Small intestine (tissue), 7 donors: ENCODE measurements at regions not wholly inside any gene's neighbourhood (a gene's known extent, or its start where the extent isn't known, plus 50 kb on each side); places are given as distances from the start of the nearest gene placed in this dataset.

Experiments
- DNase-seq, 2 donors: peaks; one replicate each; pipeline versions ENCODE4 v3.0.0 to v3.0.0-alpha.2; 2013
- FAIRE-seq: peaks from 2 replicates; lab custom pipeline; 2012; peaks lifted over from hg19 to GRCh38; lab: Jason Lieb, UNC
- H3K27ac ChIP-seq, 3 donors: one replicate each; pipeline ENCODE4 v1.5.1; 2013; ENCODE audit warnings: low read length in 2 of 3, mild to moderate bottlenecking in 2 of 3, control low read depth in 1 of 3, inconsistent platforms in 1 of 3, low read depth in 1 of 3, moderate library complexity in 1 of 3
- H3K27me3 ChIP-seq, 3 donors: one replicate each; pipeline ENCODE4 v1.6.1; 2013; ENCODE audit warnings: low read length in 3 of 3, inconsistent platforms in 1 of 3; ENCODE audit not compliant: control insufficient read depth in 3 of 3, insufficient read depth in 3 of 3
- H3K36me3 ChIP-seq, 3 donors: one replicate each; pipeline ENCODE4 v1.6.1; 2013; ENCODE audit warnings: low read length in 3 of 3, inconsistent platforms in 1 of 3, low read depth in 1 of 3, mild to moderate bottlenecking in 1 of 3, moderate library complexity in 1 of 3; ENCODE audit not compliant: control insufficient read depth in 3 of 3, insufficient read depth in 2 of 3
- H3K4me1 ChIP-seq, 3 donors: one replicate each; pipeline ENCODE4 v1.6.1; 2013; ENCODE audit warnings: low read length in 2 of 3, inconsistent platforms in 1 of 3, low read depth in 1 of 3, mild to moderate bottlenecking in 1 of 3, moderate library complexity in 1 of 3; ENCODE audit not compliant: control insufficient read depth in 3 of 3, insufficient read depth in 2 of 3
- H3K4me3 ChIP-seq, 3 donors: one replicate each; pipeline ENCODE4 v1.5.1; 2013; ENCODE audit warnings: low read length in 3 of 3, control low read depth in 1 of 3, inconsistent platforms in 1 of 3, low read depth in 1 of 3, mild to moderate bottlenecking in 1 of 3, moderate library complexity in 1 of 3
- H3K9me3 ChIP-seq, 2 donors: one replicate each; pipeline ENCODE4 v1.6.1; 2013; ENCODE audit warnings: low read depth in 1 of 2, low read length in 1 of 2; ENCODE audit not compliant: control insufficient read depth in 2 of 2, insufficient read depth in 1 of 2
- WGBS, 3 donors: extraction: QIAGEN DNeasy Blood & Tissue Kit; methylation state at CpG; one replicate each; pipeline ENCODE4 v1.1.7; 2013; 5-methylcytosine and 5-hydroxymethylcytosine counted together
- donor health status: healthy with polysubstance abuse.
- donor health status: control.
- donor health status: control.
- donor health status: Bipolar disorder and iron deficiency.
- donor health status: healthy.

- H3K36me3 ChIP-seq = no peaks in the 10 kb centered on the region
- 80 to 93% (median 91%) methylated on average over 2 of the region's 2 CpGs for WGBS, 3 donors
- H3K4me3 ChIP-seq = no peak overlapping the region
- no peak for FAIRE-seq
- DNase-seq = no peak
- no peak overlapping the region for H3K27ac ChIP-seq
- no peaks in the 10 kb centered on the region for H3K9me3 ChIP-seq
- H3K27me3 ChIP-seq = no peaks in the 10 kb centered on the region
- no peaks in the 10 kb centered on the region for H3K4me1 ChIP-seq
These were observed 810.9 kb upstream of the ACO1 start for GRCh38 chr9:31573561-31573960.

- WGBS, 3 donors = 76 to 82% (median 77%) methylated on average over 4 of the region's 4 CpGs
- DNase-seq (no peak), FAIRE-seq (no peak)
- Histone ChIP-seq H3K4me3 (no peak overlapping the region), H3K4me1 (no peaks in the 10 kb centered on the region), H3K27ac (no peak overlapping the region), H3K9me3 (no peaks in the 10 kb centered on the region), H3K27me3 (no peaks in the 10 kb centered on the region), H3K36me3 (no peaks in the 10 kb centered on the region)
These were observed 810.3 kb upstream of the ACO1 start for GRCh38 chr9:31574006-31574765.

- Histone ChIP-seq H3K4me3 (no peak overlapping the region), H3K27me3 (no peaks in the 10 kb centered on the region), H3K27ac (no peak overlapping the region), H3K4me1 (no peaks in the 10 kb centered on the region), H3K36me3 (no peaks in the 10 kb centered on the region), H3K9me3 (no peaks in the 10 kb centered on the region)
- FAIRE-seq = no peak
- DNase-seq = no peak
- 28 to 35% (median 34%) methylated on average over 3 of the region's 3 CpGs for WGBS, 3 donors
These were observed 802.4 kb upstream of the ACO1 start for GRCh38 chr9:31582071-31582470.

DNA sequence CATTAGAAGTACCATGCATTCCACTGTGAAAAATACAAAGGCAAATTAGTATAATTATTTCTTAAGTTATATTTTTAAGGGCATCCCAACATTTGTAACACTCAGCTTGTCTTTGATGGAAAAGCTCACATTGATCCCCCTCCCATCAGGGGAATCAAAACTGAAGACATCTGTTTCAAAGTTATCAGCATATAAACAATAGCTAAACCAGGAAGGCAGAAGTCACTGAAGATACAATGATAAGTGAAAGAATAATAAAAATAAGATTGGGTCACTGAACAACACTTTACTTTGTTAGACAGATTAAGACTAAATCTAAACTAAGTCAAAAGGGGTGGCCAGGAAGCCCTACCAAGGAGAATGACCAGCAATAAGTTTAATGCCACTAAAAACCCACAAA lies 801.9 kb upstream of the ACO1 start:
- DNase-seq = no peak
- H3K4me3 ChIP-seq = no peak overlapping the region
- H3K27me3 ChIP-seq = no peaks in the 10 kb centered on the region
- H3K4me1 ChIP-seq = no peaks in the 10 kb centered on the region
- FAIRE-seq = no peak
- no peaks in the 10 kb centered on the region for H3K9me3 ChIP-seq
- no peaks in the 10 kb centered on the region for H3K36me3 ChIP-seq
- H3K27ac ChIP-seq = no peak overlapping the region

GRCh38 chr9:31585158-31585557 lies 799.3 kb upstream of the ACO1 start:
- Histone ChIP-seq H3K27ac (no peak overlapping the region), H3K36me3 (no peaks in the 10 kb centered on the region), H3K4me3 (no peak overlapping the region), H3K27me3 (no peaks in the 10 kb centered on the region), H3K4me1 (no peaks in the 10 kb centered on the region), H3K9me3 (no peaks in the 10 kb centered on the region)
- no peak for DNase-seq
- FAIRE-seq = no peak

DNA sequence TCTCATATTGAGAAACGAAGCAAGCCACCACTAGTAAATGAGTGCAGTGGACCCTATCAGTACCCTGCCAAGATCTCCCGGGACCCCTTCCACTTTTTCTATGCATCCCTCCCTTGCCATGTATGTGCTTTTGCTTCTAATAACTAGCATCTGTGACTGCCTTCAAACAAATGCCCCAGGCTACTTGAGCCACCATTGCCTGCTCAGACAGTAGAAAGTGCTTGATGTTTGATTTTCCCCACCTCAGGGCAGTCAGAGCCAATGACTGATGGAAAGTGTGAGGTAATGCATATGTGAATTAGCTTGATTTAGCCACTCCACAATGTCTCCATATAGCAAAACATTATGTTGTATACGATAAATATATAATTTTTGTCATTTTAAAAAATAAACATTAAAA lies 797.3 kb upstream of the ACO1 start:
- Histone ChIP-seq H3K9me3 (no peaks in the 10 kb centered on the region), H3K4me1 (no peaks in the 10 kb centered on the region), H3K27ac (no peak overlapping the region), H3K36me3 (no peaks in the 10 kb centered on the region), H3K27me3 (no peaks in the 10 kb centered on the region), H3K4me3 (no peak overlapping the region)
- FAIRE-seq (no peak), DNase-seq (no peak)
- WGBS, 3 donors = 80 to 83% (median 81%) methylated on average over 3 of the region's 3 CpGs

GRCh38 chr9:31588006-31588405 lies 796.4 kb upstream of the ACO1 start:
- WGBS, 3 donors = 73 to 85% (median 80%) methylated on average over 4 of the region's 4 CpGs
- Histone ChIP-seq H3K27ac (no peak overlapping the region), H3K4me1 (no peaks in the 10 kb centered on the region), H3K9me3 (no peaks in the 10 kb centered on the region), H3K4me3 (no peak overlapping the region), H3K27me3 (no peaks in the 10 kb centered on the region), H3K36me3 (no peaks in the 10 kb centered on the region)
- no peak for FAIRE-seq
- DNase-seq = no peak

DNA sequence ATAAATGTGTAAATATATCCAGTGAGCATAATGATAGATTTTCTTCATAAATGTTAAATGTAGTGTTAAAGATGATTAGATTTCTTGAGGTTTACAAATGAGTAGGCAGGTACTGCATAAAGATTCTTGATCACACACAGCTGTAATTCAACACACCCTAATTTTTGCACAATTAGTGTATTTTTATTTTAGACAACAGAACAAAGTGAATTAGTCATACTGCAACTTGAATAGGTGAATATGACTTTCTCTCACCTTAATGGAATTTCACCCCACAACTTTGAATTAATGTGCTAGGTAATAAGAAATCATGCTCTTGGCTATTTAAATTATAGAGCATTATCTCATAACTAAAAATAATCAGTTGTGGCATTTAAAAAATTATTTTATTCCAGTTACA lies 795.7 kb upstream of the ACO1 start:
- no peak for FAIRE-seq

GRCh38 chr9:31590091-31590490 lies 794.4 kb upstream of the ACO1 start:
- 76 to 88% (median 80%) methylated on average over 2 of the region's 2 CpGs for WGBS, 3 donors
- H3K9me3 ChIP-seq = no peaks in the 10 kb centered on the region
- no peak overlapping the region for H3K4me3 ChIP-seq
- FAIRE-seq (no peak), DNase-seq (peak in 1 of 2 donors; percentile 10)
- H3K36me3 ChIP-seq = no peaks in the 10 kb centered on the region
- no peaks in the 10 kb centered on the region for H3K27me3 ChIP-seq
- no peaks in the 10 kb centered on the region for H3K4me1 ChIP-seq
- no peak overlapping the region for H3K27ac ChIP-seq

More for the DNA sequence above, 795.7 kb upstream of the ACO1 start:
- Histone ChIP-seq H3K36me3 (no peaks in the 10 kb centered on the region), H3K27me3 (no peaks in the 10 kb centered on the region), H3K9me3 (no peaks in the 10 kb centered on the region), H3K4me1 (no peaks in the 10 kb centered on the region), H3K4me3 (no peak overlapping the region), H3K27ac (no peak overlapping the region)
- DNase-seq = no peak
